Mesenchymal stem cell (in vitro differentiated cells and primary cell): ENCODE measurements at regions not wholly inside any gene's neighbourhood (a gene's known extent, or its start where the extent isn't known, plus 50 kb on each side); places are given as distances from the start of the nearest gene placed in this dataset.

ENCODE experiments used
- DNase-seq: peaks from one replicate; pipeline ENCODE4 v3.0.0-alpha.2; 2013
- H2AFZ ChIP-seq: one replicate; pipeline ENCODE4 v1.6.1; 2013; ENCODE audit warnings: low read depth, mild to moderate bottlenecking, control low read depth, inconsistent platforms, low read length, moderate library complexity
- H2AK5ac ChIP-seq: 2 replicates; pipeline ENCODE4 v1.6.1; 2013; ENCODE audit warnings: low read length, moderate library complexity, mild to moderate bottlenecking, inconsistent platforms; ENCODE audit not compliant: severe bottlenecking
- H2BK120ac ChIP-seq: one replicate; pipeline ENCODE4 v1.6.1; 2013; ENCODE audit warnings: low read depth, mild to moderate bottlenecking, inconsistent platforms, low read length, moderate library complexity
- H2BK12ac ChIP-seq, 2 experiments: one replicate each; pipeline ENCODE4 v1.6.1; 2013; ENCODE audit warnings: inconsistent platforms in 2 of 2, low read length in 2 of 2, mild to moderate bottlenecking in 2 of 2, moderate library complexity in 2 of 2, control low read depth in 1 of 2
- H2BK15ac ChIP-seq: one replicate; pipeline ENCODE4 v1.6.1; 2013; ENCODE audit warnings: mild to moderate bottlenecking, low read depth, inconsistent platforms; ENCODE audit not compliant: poor library complexity, severe bottlenecking
- H2BK5ac ChIP-seq: 2 replicates; pipeline ENCODE4 v1.6.1; 2013; ENCODE audit warnings: low read depth, mild to moderate bottlenecking, low read length, control low read depth, inconsistent platforms; ENCODE audit not compliant: poor library complexity, severe bottlenecking
- H3K14ac ChIP-seq, 2 experiments: one replicate each; pipeline ENCODE4 v1.6.1; 2013; ENCODE audit warnings: inconsistent platforms in 2 of 2, low read length in 2 of 2, control low read depth in 1 of 2, mild to moderate bottlenecking in 1 of 2, moderate library complexity in 1 of 2
- H3K18ac ChIP-seq, 2 experiments: one replicate each; pipeline ENCODE4 v1.6.1; 2013; ENCODE audit warnings: inconsistent platforms in 2 of 2, low read length in 2 of 2, control low read depth in 1 of 2, low read depth in 1 of 2, mild to moderate bottlenecking in 1 of 2
- H3K23ac ChIP-seq, 2 experiments: one replicate each; pipeline ENCODE4 v1.6.1; 2013; ENCODE audit warnings: inconsistent platforms in 2 of 2, low read length in 2 of 2, mild to moderate bottlenecking in 2 of 2, moderate library complexity in 2 of 2, control low read depth in 1 of 2
- H3K27ac ChIP-seq: 2 replicates; pipeline ENCODE4 v1.5.1; 2013; ENCODE audit warnings: mild to moderate bottlenecking, moderate library complexity, low read length, control low read depth, inconsistent platforms; ENCODE audit not compliant: poor library complexity, severe bottlenecking
- H3K27me3 ChIP-seq, 2 experiments: 2 replicates each; pipeline versions ENCODE4 v1.6.1 to v1.7.0; 2013; ENCODE audit warnings: low read length in 2 of 2, mild to moderate bottlenecking in 2 of 2, moderate library complexity in 2 of 2, control low read depth in 1 of 2, inconsistent platforms in 1 of 2; ENCODE audit not compliant: control insufficient read depth in 1 of 2, insufficient read depth in 1 of 2
- H3K36me3 ChIP-seq, 2 experiments: 2 replicates each; pipeline versions ENCODE4 v1.6.1 to v1.7.0; 2013; ENCODE audit warnings: low read length in 2 of 2, control low read depth in 1 of 2, inconsistent platforms in 1 of 2, low read depth in 1 of 2, mild to moderate bottlenecking in 1 of 2; ENCODE audit not compliant: insufficient read depth in 2 of 2, control insufficient read depth in 1 of 2
- H3K4ac ChIP-seq, 2 experiments: one replicate each; pipeline ENCODE4 v1.6.1; 2013; ENCODE audit warnings: inconsistent platforms in 2 of 2, low read length in 2 of 2, mild to moderate bottlenecking in 2 of 2, moderate library complexity in 2 of 2, control low read depth in 1 of 2, low read depth in 1 of 2
- H3K4me1 ChIP-seq: 2 replicates; pipeline ENCODE4 v1.6.1; 2013; ENCODE audit warnings: low read depth, low read length, control low read depth; ENCODE audit not compliant: control insufficient read depth, insufficient read depth
- H3K4me2 ChIP-seq: 2 replicates; pipeline ENCODE4 v1.6.1; 2013; ENCODE audit warnings: low read length, mild to moderate bottlenecking, inconsistent platforms; ENCODE audit not compliant: poor library complexity, severe bottlenecking
- H3K4me3 ChIP-seq, 2 experiments: 2 replicates each; pipeline versions ENCODE4 v1.5.1 to v1.7.0; 2013; ENCODE audit warnings: low read length in 2 of 2, mild to moderate bottlenecking in 2 of 2, control low read depth in 1 of 2, low read depth in 1 of 2; ENCODE audit not compliant: insufficient read depth in 1 of 2
- H3K79me1 ChIP-seq: replicated peaks from 2 replicates; pipeline ENCODE4 v1.6.1; 2013; ENCODE audit warnings: mild to moderate bottlenecking, control low read depth, low read length, inconsistent platforms; ENCODE audit not compliant: poor library complexity, severe bottlenecking
- H3K9ac ChIP-seq: 2 replicates; pipeline ENCODE4 v1.7.0; 2013; ENCODE audit warnings: mild to moderate bottlenecking, low read length, moderate library complexity
- H3K9me3 ChIP-seq: 2 replicates; pipeline ENCODE4 v1.7.0; 2013; ENCODE audit warnings: mild to moderate bottlenecking, low read length; ENCODE audit not compliant: control insufficient read depth
- H4K8ac ChIP-seq: one replicate; pipeline ENCODE4 v1.6.1; 2013; ENCODE audit warnings: inconsistent platforms, mild to moderate bottlenecking, low read length, moderate library complexity
- H4K91ac ChIP-seq: one replicate; pipeline ENCODE4 v1.6.1; 2013; ENCODE audit warnings: mild to moderate bottlenecking, low read length, inconsistent platforms
- whole genome bisulfite sequencing: methylation state at CpG from one replicate; pipeline ENCODE4 v1.1.7; 2013; ENCODE audit warnings: mixed read lengths; 5-methylcytosine and 5-hydroxymethylcytosine counted together

- H2BK120ac ChIP-seq, result no peak overlapping the region
- no peak overlapping the region for H3K9ac ChIP-seq
- no peak overlapping the region for H3K27ac ChIP-seq
- no peak overlapping the region for H3K23ac ChIP-seq
- H2AK5ac ChIP-seq, result no peak overlapping the region
- no peaks in the 10 kb centered on the region for H3K4me1 ChIP-seq
- no peak overlapping the region for H2AFZ ChIP-seq
- no peak overlapping the region for H3K14ac ChIP-seq
- H2BK5ac ChIP-seq, result no peak overlapping the region
- no peak for DNase-seq
- no peak overlapping the region for H3K18ac ChIP-seq
- WGBS, result 94% methylated on average over 5 of the region's 6 CpGs
- H3K79me1 ChIP-seq, result no peaks in the 10 kb centered on the region
- H3K27me3 ChIP-seq, result no peaks in the 10 kb centered on the region
- H3K9me3 ChIP-seq, result no peaks in the 10 kb centered on the region
- no peak overlapping the region for H3K4me3 ChIP-seq
- H4K8ac ChIP-seq, result no peak overlapping the region
- H4K91ac ChIP-seq, result no peak overlapping the region
- no peak overlapping the region for H3K4me2 ChIP-seq
- no peak overlapping the region for H2BK15ac ChIP-seq
- H3K36me3 ChIP-seq, result no peaks in the 10 kb centered on the region
- H3K4ac ChIP-seq, result no peak overlapping the region
- no peak overlapping the region for H2BK12ac ChIP-seq
Measured at GRCh38 chr4:84407554-84408407, 91.3 kb downstream of the NKX6-1 start.

GRCh38 chr4:84403656-84404055, 95.4 kb downstream of the NKX6-1 start:
- no peaks in the 10 kb centered on the region for H3K36me3 ChIP-seq
- no peak overlapping the region for H3K4me3 ChIP-seq
- no peak for DNase-seq
- no peak overlapping the region for H2BK120ac ChIP-seq
- H2BK12ac ChIP-seq, result no peak overlapping the region
- H3K23ac ChIP-seq, result no peak overlapping the region
- H3K18ac ChIP-seq, result no peak overlapping the region
- H2AK5ac ChIP-seq, result no peak overlapping the region
- no peak overlapping the region for H3K27ac ChIP-seq
- no peak overlapping the region for H3K4me2 ChIP-seq
- H4K91ac ChIP-seq, result no peak overlapping the region
- no peaks in the 10 kb centered on the region for H3K9me3 ChIP-seq
- no peak overlapping the region for H2BK15ac ChIP-seq
- 56% methylated on average over 3 of the region's 4 CpGs for WGBS
- H3K9ac ChIP-seq, result peak overlapping the region; percentile 15
- no peak overlapping the region for H2BK5ac ChIP-seq
- no peak overlapping the region for H3K14ac ChIP-seq
- H2AFZ ChIP-seq, result no peak overlapping the region
- no peaks in the 10 kb centered on the region for H3K4me1 ChIP-seq
- no peaks in the 10 kb centered on the region for H3K79me1 ChIP-seq
- no peak overlapping the region for H3K4ac ChIP-seq
- peaks cover 0 to 3% of the 10 kb centered on the region in 2 experiments for H3K27me3 ChIP-seq
- H4K8ac ChIP-seq, result no peak overlapping the region

- Histone ChIP-seq H3K36me3 (no peaks in the 10 kb centered on the region), H2BK5ac (no peak overlapping the region), H3K4me2 (no peak overlapping the region), H3K27me3 (peaks cover 0 to 3% of the 10 kb centered on the region in 2 experiments), H2BK12ac (no peak overlapping the region), H3K4me3 (no peak overlapping the region), H3K9ac (no peak overlapping the region), H3K9me3 (no peaks in the 10 kb centered on the region), H2BK120ac (no peak overlapping the region), H3K27ac (no peak overlapping the region), H3K79me1 (no peaks in the 10 kb centered on the region), H3K14ac (no peak overlapping the region), H2BK15ac (no peak overlapping the region), H3K4ac (no peak overlapping the region), H4K8ac (no peak overlapping the region), H3K4me1 (no peaks in the 10 kb centered on the region), H2AFZ (no peak overlapping the region), H2AK5ac (no peak overlapping the region), H3K23ac (no peak overlapping the region), H4K91ac (no peak overlapping the region), H3K18ac (no peak overlapping the region)
- DNase-seq, result no peak
- 65% methylated on average over 3 of the region's 3 CpGs for WGBS
Measured at GRCh38 chr4:84401701-84402306, 97.3 kb downstream of the NKX6-1 start.

GRCh38 chr4:84394386-84394785, 104.7 kb downstream of the NKX6-1 start:
- H3K27me3 ChIP-seq, result peaks cover 0 to 3% of the 10 kb centered on the region in 2 experiments
- H3K4ac ChIP-seq, result no peak overlapping the region
- no peak overlapping the region for H3K23ac ChIP-seq
- no peaks in the 10 kb centered on the region for H3K79me1 ChIP-seq
- H3K14ac ChIP-seq, result no peak overlapping the region
- no peak overlapping the region for H4K8ac ChIP-seq
- no peak overlapping the region for H2AK5ac ChIP-seq
- no peak overlapping the region for H3K4me2 ChIP-seq
- no peak overlapping the region for H4K91ac ChIP-seq
- no peak overlapping the region for H2BK5ac ChIP-seq
- H2AFZ ChIP-seq, result no peak overlapping the region
- 71% methylated on average over 3 of the region's 3 CpGs for whole genome bisulfite sequencing
- no peak overlapping the region for H3K18ac ChIP-seq
- H3K4me1 ChIP-seq, result no peaks in the 10 kb centered on the region
- no peak overlapping the region for H2BK12ac ChIP-seq
- no peaks in the 10 kb centered on the region for H3K36me3 ChIP-seq
- H2BK15ac ChIP-seq, result no peak overlapping the region
- no peaks in the 10 kb centered on the region for H3K9me3 ChIP-seq
- DNase-seq, result no peak
- H3K4me3 ChIP-seq, result no peak overlapping the region
- no peak overlapping the region for H3K27ac ChIP-seq
- no peak overlapping the region for H2BK120ac ChIP-seq
- no peak overlapping the region for H3K9ac ChIP-seq
